Lower leg skin (tissue), 3 donors: ENCODE measurements at regions not wholly inside any gene's neighbourhood (a gene's known extent, or its start where the extent isn't known, plus 50 kb on each side); places are given as distances from the start of the nearest gene placed in this dataset.

Experiments
- CTCF ChIP-seq, 3 donors: fragments of 450-650 bp; IDR thresholded peaks; one replicate each; pipeline ENCODE4 v1.5.1; 2016; ENCODE audit warnings: antibody characterized with exemption in 3 of 3, mild to moderate bottlenecking in 3 of 3, moderate library complexity in 2 of 3
- POLR2A ChIP-seq, 2 donors: fragments of 450-650 bp; IDR thresholded peaks; one replicate each; pipeline ENCODE4 v1.6.1; 2016 to 2017; ENCODE audit warnings: antibody characterized with exemption in 2 of 2, mild to moderate bottlenecking in 1 of 2, moderate library complexity in 1 of 2

GRCh38 chr9:116027096-116027495, 126.5 kb upstream of the PAPPA start:
- TF ChIP-seq CTCF (IDR thresholded peaks at IDR 0.05), result no peak
- no peak for TF ChIP-seq POLR2A (IDR thresholded peaks at IDR 0.05)
